Lower lobe of right lung (tissue), 2 donors: ENCODE measurements at regions not wholly inside any gene's neighbourhood (a gene's known extent, or its start where the extent isn't known, plus 50 kb on each side); places are given as distances from the start of the nearest gene placed in this dataset.

ENCODE experiments used
- ATAC-seq, 2 donors: fragments of 200-7000 bp; cut with Tn5 transposase; one replicate each; pipeline ENCODE4 v1.9.1; 2020 to 2022; ENCODE audit warnings: mild to moderate bottlenecking in 2 of 2, moderate library complexity in 2 of 2
- DNase-seq: peaks from one replicate; pipeline ENCODE4 v3.0.0-alpha.2; 2020
- H3K27ac ChIP-seq: fragments of 200-600 bp; one replicate; pipeline ENCODE4 v1.8.0; 2022
- H3K27me3 ChIP-seq: fragments of 200-600 bp; one replicate; pipeline ENCODE4 v1.8.0; 2022; ENCODE audit warnings: low read depth
- H3K36me3 ChIP-seq: fragments of 200-600 bp; one replicate; pipeline ENCODE4 v1.8.0; 2022; ENCODE audit warnings: mild to moderate bottlenecking
- H3K4me1 ChIP-seq: fragments of 200-600 bp; one replicate; pipeline ENCODE4 v1.8.0; 2022
- H3K4me3 ChIP-seq: fragments of 200-600 bp; one replicate; pipeline ENCODE4 v1.8.0; 2022; ENCODE audit warnings: mild to moderate bottlenecking
- H3K9me3 ChIP-seq: fragments of 200-600 bp; one replicate; pipeline ENCODE4 v1.8.0; 2022
- CTCF ChIP-seq: fragments of 200-600 bp; IDR thresholded peaks from one replicate; pipeline ENCODE4 v1.8.0; 2022; ENCODE audit warnings: antibody characterized with exemption, mild to moderate bottlenecking
- intact Hi-C: fragments of 100-400 bp; cut with DNase I; formaldehyde crosslinking; loops from one replicate; pipeline ENCODE4 v1.11.0; 2022
- donor health status: DM: no; HTN: yes; CAD: no; lungs with severe emphysema.

- no peak for TF ChIP-seq CTCF
- DNase-seq: no peak
- Histone ChIP-seq H3K27ac (no peak overlapping the region), H3K4me3 (no peak overlapping the region), H3K4me1 (no peaks in the 10 kb centered on the region), H3K36me3 (no peaks in the 10 kb centered on the region), H3K9me3 (peaks cover 6% of the 10 kb centered on the region), H3K27me3 (no peaks in the 10 kb centered on the region)
- no peak for ATAC-seq
- intact Hi-C loops: no loop called here
Measured at GRCh38 chr1:99115231-99115630, 110.6 kb upstream of the PLPPR5 start.

GRCh38 chr1:99119188-99119587 is 114.5 kb upstream of the PLPPR5 start:
- DNase-seq (no peak), ATAC-seq (no peak)
- H3K4me3 ChIP-seq: no peak overlapping the region
- no peaks in the 10 kb centered on the region for H3K4me1 ChIP-seq
- intact Hi-C loops: no loop called here
- H3K27ac ChIP-seq: no peak overlapping the region
- TF ChIP-seq CTCF: no peak
- no peaks in the 10 kb centered on the region for H3K9me3 ChIP-seq
- no peaks in the 10 kb centered on the region for H3K36me3 ChIP-seq
- H3K27me3 ChIP-seq: no peaks in the 10 kb centered on the region

- Histone ChIP-seq H3K4me1 (no peaks in the 10 kb centered on the region), H3K36me3 (no peaks in the 10 kb centered on the region), H3K27me3 (no peaks in the 10 kb centered on the region), H3K9me3 (no peaks in the 10 kb centered on the region), H3K4me3 (no peak overlapping the region), H3K27ac (no peak overlapping the region)
- no peak for ATAC-seq
- no peak for TF ChIP-seq CTCF
- intact Hi-C loops: no loop called here
- no peak for DNase-seq
Measured at GRCh38 chr1:99122039-99122438, 117.4 kb upstream of the PLPPR5 start.

GRCh38 chr1:99123936-99124335 is 119.3 kb upstream of the PLPPR5 start:
- H3K4me3 ChIP-seq: no peak overlapping the region
- intact Hi-C loops: no loop called here
- H3K36me3 ChIP-seq: no peaks in the 10 kb centered on the region
- H3K27me3 ChIP-seq: no peaks in the 10 kb centered on the region
- DNase-seq (no peak), ATAC-seq (no peak)
- TF ChIP-seq CTCF: no peak
- no peaks in the 10 kb centered on the region for H3K4me1 ChIP-seq
- no peaks in the 10 kb centered on the region for H3K9me3 ChIP-seq
- H3K27ac ChIP-seq: no peak overlapping the region

- Histone ChIP-seq H3K4me1 (no peaks in the 10 kb centered on the region), H3K36me3 (no peaks in the 10 kb centered on the region), H3K27me3 (no peaks in the 10 kb centered on the region), H3K9me3 (no peaks in the 10 kb centered on the region), H3K27ac (no peak overlapping the region), H3K4me3 (no peak overlapping the region)
- no peak for TF ChIP-seq CTCF
- intact Hi-C loops: no loop called here
- DNase-seq: no peak
- no peak for ATAC-seq
Measured at GRCh38 chr1:99131546-99131945, 126.9 kb upstream of the PLPPR5 start.
